ENCODE measurements at regions not wholly inside any gene's neighbourhood (a gene's known extent, or its start where the extent isn't known, plus 50 kb on each side); places are given as distances from the start of the nearest gene placed in this dataset.

- no peak for DNase-seq (ENCODE audit: low read depth)
- Histone ChIP-seq H3K4me3 (ENCODE audit: low read depth, low read length) (no peak overlapping the region), H3K27me3 (ENCODE audit: control insufficient read depth, insufficient read depth, low read length) (no peaks in the 10 kb centered on the region), H3K36me3 (ENCODE audit: control insufficient read depth, insufficient read depth, low read length) (no peaks in the 10 kb centered on the region)
- ChIA-PET POLR2A (no interaction called here), CTCF (interaction anchor here (0.8 kb wide), 1 partner anchor 23 kb away, joined by 3 read pairs; no protein-coding TSS in a partner anchor)
- no peak for TF ChIP-seq CTCF (IDR thresholded peaks at IDR 0.05; ENCODE audit: insufficient read depth, low read depth, low read length)
These were observed 449.9 kb downstream of the KLF12 start for GRCh38 chr13:73684286-73684685.

GRCh38 chr13:73683746-73684145 is 450.5 kb downstream of the KLF12 start:
- no peaks in the 10 kb centered on the region for H3K36me3 ChIP-seq (ENCODE audit: control insufficient read depth, insufficient read depth, low read length)
- no peaks in the 10 kb centered on the region for H3K27me3 ChIP-seq (ENCODE audit: control insufficient read depth, insufficient read depth, low read length)
- POLR2A ChIA-PET: no interaction called here
- DNase-seq (ENCODE audit: low read depth): no peak
- CTCF ChIA-PET: interaction anchor here (0.8 kb wide), 1 partner anchor 23 kb away, joined by 3 read pairs; no protein-coding TSS in a partner anchor
- H3K4me3 ChIP-seq (ENCODE audit: low read depth, low read length): no peak overlapping the region
- TF ChIP-seq CTCF (IDR thresholded peaks at IDR 0.05; ENCODE audit: insufficient read depth, low read depth, low read length): no peak

- TF ChIP-seq CTCF (IDR thresholded peaks at IDR 0.05; ENCODE audit: insufficient read depth, low read depth, low read length): no peak
- no peak for DNase-seq (ENCODE audit: low read depth)
- H3K27me3 ChIP-seq (ENCODE audit: control insufficient read depth, insufficient read depth, low read length): no peaks in the 10 kb centered on the region
- ChIA-PET CTCF (interaction anchor here (1.1 to 1.4 kb wide), 2 partner anchors 10 to 19 kb away, joined by 3 to 4 read pairs; no protein-coding TSS in a partner anchor), POLR2A (no interaction called here)
- no peaks in the 10 kb centered on the region for H3K36me3 ChIP-seq (ENCODE audit: control insufficient read depth, insufficient read depth, low read length)
- H3K4me3 ChIP-seq (ENCODE audit: low read depth, low read length): no peak overlapping the region
These were observed 452.4 kb downstream of the KLF12 start for GRCh38 chr13:73681779-73682178.

- POLR2A ChIA-PET: no interaction called here
- TF ChIP-seq CTCF (IDR thresholded peaks at IDR 0.05; ENCODE audit: insufficient read depth, low read depth, low read length): no peak
- CTCF ChIA-PET: interaction anchor here (0.6 kb wide), 1 partner anchor 430 kb away, joined by 3 read pairs; no protein-coding TSS in a partner anchor
- Histone ChIP-seq H3K36me3 (ENCODE audit: control insufficient read depth, insufficient read depth, low read length) (no peaks in the 10 kb centered on the region), H3K4me3 (ENCODE audit: low read depth, low read length) (no peak overlapping the region), H3K27me3 (ENCODE audit: control insufficient read depth, insufficient read depth, low read length) (no peaks in the 10 kb centered on the region)
- no peak for DNase-seq (ENCODE audit: low read depth)
These were observed 453.2 kb downstream of the KLF12 start for GRCh38 chr13:73681015-73681414.

- CTCF ChIA-PET: interaction anchor here (0.5 kb wide), 1 partner anchor 9 kb away, joined by 3 read pairs; no protein-coding TSS in a partner anchor
- no peak for DNase-seq (ENCODE audit: low read depth)
- POLR2A ChIA-PET: no interaction called here
- Histone ChIP-seq H3K36me3 (ENCODE audit: control insufficient read depth, insufficient read depth, low read length) (no peaks in the 10 kb centered on the region), H3K4me3 (ENCODE audit: low read depth, low read length) (no peak overlapping the region), H3K27me3 (ENCODE audit: control insufficient read depth, insufficient read depth, low read length) (no peaks in the 10 kb centered on the region)
- no peak for TF ChIP-seq CTCF (IDR thresholded peaks at IDR 0.05; ENCODE audit: insufficient read depth, low read depth, low read length)
These were observed 457.1 kb downstream of the KLF12 start for GRCh38 chr13:73677048-73677601.
